ENCODE measurements at regions not wholly inside any gene's neighbourhood (a gene's known extent, or its start where the extent isn't known, plus 50 kb on each side); places are given as distances from the start of the nearest gene placed in this dataset.

DNA sequence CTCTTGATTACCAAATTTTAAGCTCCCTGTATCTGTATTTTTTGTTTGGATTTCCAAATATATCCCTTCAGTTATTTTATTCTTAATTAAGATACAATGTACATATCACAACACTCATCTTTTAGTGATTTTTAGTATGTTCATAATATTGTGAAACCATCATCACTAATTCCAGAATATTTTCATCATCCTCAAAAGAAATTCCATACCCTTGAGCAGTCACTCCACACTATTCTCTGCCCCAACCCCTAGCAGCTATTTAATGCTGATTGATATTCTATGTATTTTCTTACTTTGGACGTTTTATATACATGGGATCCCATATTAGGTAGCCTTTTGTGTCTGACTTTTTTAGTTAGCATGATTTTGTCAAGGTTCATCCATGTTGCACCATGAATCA lies 127.4 kb upstream of the SLC8A1 start:
- TF ChIP-seq CTCF (conservative IDR thresholded peaks at IDR 0.05 in 1 of 2, IDR thresholded peaks at IDR 0.05 in 1 of 2; ENCODE audit: low read depth in 1 of 2, low read length in 2 of 2) (no peak), EZH2 (IDR thresholded peaks at IDR 0.05; ENCODE audit: low read length, missing control alignments) (no peak)

Measured in fibroblast of lung (primary cell).